GM19023 (cell line): ENCODE measurements at regions not wholly inside any gene's neighbourhood (a gene's known extent, or its start where the extent isn't known, plus 50 kb on each side); places are given as distances from the start of the nearest gene placed in this dataset.
"Not testable (repeated sequence)": the region's sequence is repeated elsewhere in the genome, so short reads cannot be mapped to it uniquely, and the experiment has no call there.

Experiments
- ATAC-seq: cut with Tn5 transposase; IDR thresholded peaks from one replicate; pipeline ENCODE4 v1.9.1; 2021; ENCODE audit warnings: mild to moderate bottlenecking, moderate library complexity; ENCODE audit not compliant: unreplicated experiment

GRCh38 chr1:178020968-178021640, 51.2 kb upstream of the SEC16B start:
- ATAC-seq: no peak

GRCh38 chr1:178021950-178022349, 52.1 kb upstream of the SEC16B start:
- no peak for ATAC-seq

DNA sequence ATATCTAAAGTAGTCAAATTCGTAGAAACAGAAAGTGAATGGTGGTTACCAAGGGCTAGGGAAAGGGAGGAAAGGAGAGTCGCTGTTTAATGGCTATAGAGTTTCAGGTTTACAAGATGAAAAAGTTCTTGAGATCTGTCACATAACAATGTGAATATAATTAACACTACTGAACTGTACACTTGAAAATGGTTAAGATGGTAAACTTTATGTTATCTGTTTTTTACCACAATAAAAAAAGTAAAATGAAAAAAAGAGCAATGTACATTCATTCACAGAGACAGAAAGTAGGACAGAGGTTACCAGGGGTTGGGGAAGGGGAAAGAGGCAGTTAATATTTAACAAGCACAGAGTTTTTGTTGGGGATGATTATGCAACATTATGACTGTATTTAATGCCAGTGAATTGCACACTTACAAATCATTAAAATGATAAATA, 53.3 kb upstream of the SEC16B start:
- no peak for ATAC-seq

DNA sequence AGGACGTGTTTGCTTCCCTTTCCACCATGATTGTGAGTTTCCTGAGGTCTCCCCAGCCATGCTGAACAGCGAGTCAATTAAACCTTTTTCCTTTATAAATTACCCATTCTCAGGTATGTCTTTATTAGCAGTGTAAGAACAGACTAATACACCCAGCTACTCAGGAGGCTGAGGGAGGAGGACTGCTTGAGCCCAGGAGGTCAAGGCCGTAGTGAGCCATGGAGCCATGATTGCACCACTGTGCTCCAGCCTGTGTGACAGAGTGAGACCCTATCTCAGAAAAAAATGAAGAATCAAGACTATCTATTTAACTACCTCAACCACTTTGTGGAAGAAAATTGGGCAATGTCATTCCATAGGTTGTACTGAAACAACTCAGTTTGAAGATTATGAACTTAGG, 54.6 kb upstream of the SEC16B start:
- ATAC-seq: no peak

DNA sequence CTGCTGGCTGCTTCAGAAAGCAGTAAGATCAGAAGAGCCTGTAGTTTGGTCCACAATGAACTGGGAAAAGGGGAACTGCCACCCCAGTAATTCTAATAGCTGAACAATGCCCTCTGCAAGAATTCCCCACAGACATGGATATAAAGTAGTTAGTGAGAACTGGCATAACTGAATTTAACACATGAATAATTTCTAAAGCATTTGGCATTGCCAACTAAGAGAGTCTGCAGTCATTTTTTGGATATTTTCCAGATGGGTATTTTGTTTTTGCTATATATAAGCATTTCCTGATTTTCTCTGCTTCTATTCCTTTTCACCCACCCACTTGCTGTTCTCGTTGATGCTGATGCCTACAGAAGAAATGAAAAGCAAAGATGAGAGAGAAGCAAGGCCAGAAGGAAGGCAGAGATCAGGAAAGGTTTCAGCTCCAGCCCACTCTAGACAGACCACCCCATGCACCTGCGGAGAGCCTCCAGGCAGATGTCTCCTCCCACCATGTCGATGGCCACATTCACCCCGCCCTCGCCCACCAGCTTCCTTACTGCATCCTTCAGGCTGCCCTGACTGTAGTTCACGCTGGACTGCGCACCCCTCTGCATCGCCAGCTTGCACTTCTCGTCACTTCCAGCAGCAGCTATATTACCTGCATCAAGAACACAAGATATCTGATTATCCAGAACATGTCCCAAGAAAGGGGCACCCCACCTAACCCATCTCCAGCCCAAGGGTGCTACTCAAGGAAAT, 55.9 kb upstream of the SEC16B start:
- no peak for ATAC-seq

GRCh38 chr1:178028841-178029481, 59.1 kb upstream of the SEC16B start:
- no peak for ATAC-seq

DNA sequence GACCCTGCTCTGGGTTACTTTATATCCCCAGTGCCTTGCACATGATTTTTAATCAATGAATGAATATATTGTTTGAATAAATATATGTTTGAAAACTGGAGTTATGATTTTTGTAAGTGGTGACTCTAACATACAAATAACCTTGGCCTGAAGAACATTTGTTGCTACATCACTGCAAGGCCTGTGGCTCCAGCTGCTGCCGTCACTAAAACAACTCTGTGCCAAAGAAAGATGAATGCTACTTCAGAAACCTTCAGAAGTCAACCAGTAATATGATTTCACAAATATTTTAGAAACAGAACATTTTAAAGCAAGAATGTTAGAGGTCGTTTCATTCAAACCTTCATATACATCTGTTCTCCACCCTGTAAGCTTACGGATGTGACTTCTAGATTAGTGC, 60.6 kb upstream of the SEC16B start:
- no peak for ATAC-seq

- ATAC-seq: peak; percentile 91
These were observed 62.0 kb upstream of the RASAL2 start for GRCh38 chr1:178031856-178032320.

- no peak for ATAC-seq
These were observed 60.9 kb upstream of the RASAL2 start for GRCh38 chr1:178033019-178033418.

DNA sequence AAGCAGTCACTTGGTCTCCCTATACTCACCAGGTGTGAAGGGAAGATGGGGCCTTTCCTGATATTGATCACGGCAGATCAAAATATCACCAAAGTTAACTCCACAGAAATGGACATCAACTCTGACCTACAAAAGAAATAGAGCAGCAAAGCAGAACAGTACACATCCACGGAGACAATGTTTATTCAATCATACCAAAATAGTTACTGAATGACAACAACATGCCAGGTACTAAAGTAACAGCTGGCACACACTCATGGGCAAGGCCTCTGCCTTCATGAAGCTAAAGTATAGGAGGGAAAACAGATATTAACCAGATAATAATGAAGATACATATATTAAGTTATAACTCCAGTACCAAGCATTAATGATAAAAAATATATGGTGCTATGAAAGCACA, 59.2 kb upstream of the RASAL2 start:
- no peak for ATAC-seq

- ATAC-seq: no peak
These were observed 57.8 kb upstream of the RASAL2 start for GRCh38 chr1:178036090-178036489.

DNA sequence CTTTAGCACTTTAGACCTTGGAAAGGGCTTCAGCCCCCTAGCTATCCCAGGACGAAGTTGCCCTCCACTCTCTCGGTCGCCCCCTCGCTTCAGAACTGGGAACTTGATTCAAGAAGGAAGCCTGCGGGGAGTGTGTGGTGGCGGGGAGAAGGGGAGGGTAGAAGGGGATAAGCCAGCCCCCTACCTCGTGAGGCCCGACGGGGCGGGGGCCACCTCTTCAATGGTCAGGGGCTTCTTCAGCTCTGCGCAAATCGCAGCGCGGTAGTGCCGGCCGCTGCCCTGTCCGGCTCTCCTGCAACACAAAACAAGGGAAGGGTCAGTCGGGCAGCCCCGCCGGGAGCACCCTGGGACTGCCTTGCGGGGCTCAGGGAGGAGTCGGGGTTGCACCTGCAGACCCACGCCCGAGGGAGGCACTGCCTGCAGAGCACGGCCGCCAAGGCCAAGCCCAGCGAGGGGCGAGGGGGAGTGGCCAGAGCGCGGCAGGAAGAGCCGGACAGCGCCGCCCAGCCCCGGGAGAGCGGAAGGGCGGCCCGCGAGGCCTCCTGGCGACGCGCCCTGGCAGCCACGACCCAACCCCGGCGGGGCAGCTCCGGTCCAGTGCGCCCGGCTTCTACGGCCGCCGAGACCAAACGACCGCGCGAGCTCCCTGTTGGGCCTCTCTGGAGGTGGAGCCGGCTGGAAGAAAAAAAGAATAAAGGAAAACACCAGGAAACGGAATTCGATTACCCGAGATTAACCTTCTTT, 56.2 kb upstream of the RASAL2 start:
- no peak for ATAC-seq

DNA sequence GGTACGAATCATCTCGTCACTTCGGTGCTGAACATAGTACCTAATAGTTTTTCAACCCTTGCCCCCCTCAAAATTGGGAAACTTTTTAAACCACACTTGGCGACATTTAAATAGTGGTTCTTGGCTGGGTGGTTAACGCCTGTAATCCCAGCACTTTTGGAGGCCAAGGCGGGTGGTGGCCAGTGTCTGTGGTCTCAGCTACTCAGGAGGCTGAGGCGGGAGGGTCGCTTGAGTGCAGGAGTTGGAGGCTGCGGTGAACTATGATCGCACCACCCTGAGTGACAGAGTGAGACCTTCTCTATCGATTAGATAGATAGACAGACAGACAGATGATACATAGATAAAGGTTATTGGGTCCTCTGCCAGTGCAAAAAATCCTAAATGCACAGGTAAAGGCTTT, 55.5 kb upstream of the RASAL2 start:
- no peak for ATAC-seq

DNA sequence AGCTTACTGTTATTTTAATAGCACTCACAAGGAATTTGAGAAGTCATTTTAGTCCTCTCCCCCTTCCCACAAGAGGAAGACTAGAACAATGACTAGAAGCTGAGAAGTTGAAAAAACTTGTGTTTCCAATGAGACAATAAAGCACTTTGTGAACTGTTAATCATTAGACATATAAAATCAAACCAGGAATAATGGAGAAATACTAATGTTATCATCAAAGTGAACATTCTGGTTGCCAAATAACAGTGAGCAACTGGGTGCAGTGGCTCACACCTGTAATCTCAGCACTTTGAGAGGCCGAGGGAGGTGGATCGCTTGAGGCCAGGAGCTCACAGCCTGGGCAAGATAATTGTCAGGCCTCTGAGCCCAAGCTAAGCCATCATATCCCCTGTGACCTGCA, 54.0 kb upstream of the RASAL2 start:
- ATAC-seq: no peak

- not testable (repeated sequence) for ATAC-seq
These were observed 50.0 kb upstream of the RASAL2 start for GRCh38 chr1:178043940-178044339.
